Muscle layer of colon (tissue), 2 donors: ENCODE measurements at regions not wholly inside any gene's neighbourhood (a gene's known extent, or its start where the extent isn't known, plus 50 kb on each side); places are given as distances from the start of the nearest gene placed in this dataset.
"Not testable (repeated sequence)": the region's sequence is repeated elsewhere in the genome, so short reads cannot be mapped to it uniquely, and the experiment has no call there.

Source experiments
- H3K27ac ChIP-seq: one replicate; pipeline ENCODE4 v1.7.0; 2013; ENCODE audit warnings: low read depth, mild to moderate bottlenecking, low read length, moderate library complexity
- H3K27me3 ChIP-seq, 2 donors: one replicate each; pipeline ENCODE4 v1.7.0; 2013; ENCODE audit warnings: low read length in 2 of 2, mild to moderate bottlenecking in 2 of 2; ENCODE audit not compliant: insufficient read depth in 2 of 2, control insufficient read depth in 1 of 2
- H3K36me3 ChIP-seq: one replicate; pipeline ENCODE4 v1.7.0; 2013; ENCODE audit warnings: mild to moderate bottlenecking, low read length; ENCODE audit not compliant: insufficient read depth
- H3K4me1 ChIP-seq: one replicate; pipeline ENCODE4 v1.7.0; 2013; ENCODE audit warnings: mild to moderate bottlenecking, low read length; ENCODE audit not compliant: insufficient read depth
- H3K4me3 ChIP-seq, 2 donors: one replicate each; pipeline ENCODE4 v1.7.0; 2013; ENCODE audit warnings: low read length in 2 of 2, low read depth in 1 of 2, mild to moderate bottlenecking in 1 of 2, moderate library complexity in 1 of 2
- H3K9ac ChIP-seq: one replicate; pipeline ENCODE4 v1.7.0; 2013; ENCODE audit warnings: low read length
- H3K9me3 ChIP-seq: one replicate; pipeline ENCODE4 v1.7.0; 2013; ENCODE audit warnings: mild to moderate bottlenecking, low read length
- donor health status: abdominal sarcoma.
- donor health status: Adenocarcinoma of cecum.

DNA sequence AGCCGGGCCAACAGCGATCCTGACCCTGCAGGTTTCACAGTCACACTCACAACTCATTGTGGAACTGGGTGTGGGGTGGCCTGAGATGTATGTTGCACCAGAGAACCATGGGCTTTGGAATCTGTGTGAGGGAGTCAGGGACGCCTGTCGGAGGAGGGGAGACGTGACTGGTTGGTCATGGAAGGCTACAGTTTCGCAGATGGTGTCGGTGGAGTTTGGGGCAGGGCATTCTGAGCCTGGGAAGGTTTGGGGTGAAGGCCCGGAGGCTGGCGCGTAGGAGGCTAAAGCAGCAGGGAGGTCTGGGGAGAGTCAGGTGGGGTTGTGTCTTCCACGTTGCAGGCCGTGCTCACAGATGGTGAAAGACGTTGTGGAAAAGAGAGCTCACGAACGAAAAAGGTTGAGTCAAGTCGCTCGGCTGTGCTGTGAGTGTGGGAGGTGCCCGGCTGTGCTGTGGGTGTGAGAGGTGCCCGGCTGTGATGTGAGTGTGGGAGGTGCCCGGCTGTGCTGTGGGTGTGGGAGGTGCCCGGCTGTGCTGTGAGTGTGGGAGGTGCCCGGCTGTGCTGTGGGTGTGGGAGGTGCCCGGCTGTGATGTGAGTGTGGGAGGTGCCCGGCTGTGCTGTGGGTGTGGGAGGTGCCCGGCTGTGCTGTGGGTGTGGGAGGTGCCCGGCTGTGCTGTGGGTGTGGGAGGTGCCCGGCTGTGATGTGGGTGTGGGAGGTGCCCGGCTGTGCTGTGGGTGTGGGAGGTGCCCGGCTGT, 244.2 kb upstream of the B3GAT1 start:
- not testable (repeated sequence) for H3K9ac ChIP-seq, H3K4me1 ChIP-seq, H3K27ac ChIP-seq, H3K27me3 ChIP-seq, H3K36me3 ChIP-seq, H3K9me3 ChIP-seq, H3K4me3 ChIP-seq

DNA sequence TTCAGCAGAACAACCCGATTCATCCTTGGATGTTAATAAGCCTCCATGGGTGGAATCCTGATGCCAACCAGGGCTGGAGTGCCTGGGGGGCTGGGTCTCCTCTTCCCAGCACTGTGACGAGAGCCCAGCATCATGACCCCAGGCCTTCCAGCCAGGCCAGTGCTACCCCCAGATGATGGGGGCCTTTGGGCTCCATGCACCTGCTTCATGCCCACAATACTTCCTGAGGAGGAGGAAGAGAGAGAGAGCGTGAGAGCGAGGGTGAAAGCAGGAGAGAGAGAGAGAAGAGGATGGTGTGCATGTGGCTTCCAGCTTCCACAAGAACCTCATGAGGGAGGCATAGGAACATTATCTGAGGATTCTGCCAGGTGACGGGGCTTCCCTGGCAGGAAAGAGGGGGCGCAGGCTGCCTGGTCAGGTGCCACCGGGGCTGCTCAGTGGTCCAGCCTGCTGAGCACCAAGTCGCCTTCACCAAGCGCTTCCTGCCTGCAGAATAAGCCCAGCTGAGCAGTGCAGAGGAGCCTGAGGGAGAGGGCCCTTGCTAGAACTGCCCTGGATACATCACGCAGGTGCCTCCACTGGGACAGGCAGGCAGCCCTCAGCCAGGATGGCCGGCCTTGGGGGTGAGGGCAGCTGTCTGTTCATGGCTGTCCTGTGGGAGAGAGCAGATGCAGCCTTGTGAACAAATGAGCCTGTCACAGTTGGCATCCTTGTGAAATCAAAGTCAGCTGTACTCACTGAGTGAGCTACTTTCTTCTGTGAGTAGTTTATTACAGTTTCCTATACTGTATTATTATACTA, 243.3 kb upstream of the B3GAT1 start:
- no peaks in the 10 kb centered on the region for H3K27me3 ChIP-seq
- H3K27ac ChIP-seq, result no peak overlapping the region
- no peaks in the 10 kb centered on the region for H3K9me3 ChIP-seq
- H3K4me3 ChIP-seq, result no peak overlapping the region
- H3K36me3 ChIP-seq, result no peaks in the 10 kb centered on the region
- no peaks in the 10 kb centered on the region for H3K4me1 ChIP-seq
- H3K9ac ChIP-seq, result no peak overlapping the region

DNA sequence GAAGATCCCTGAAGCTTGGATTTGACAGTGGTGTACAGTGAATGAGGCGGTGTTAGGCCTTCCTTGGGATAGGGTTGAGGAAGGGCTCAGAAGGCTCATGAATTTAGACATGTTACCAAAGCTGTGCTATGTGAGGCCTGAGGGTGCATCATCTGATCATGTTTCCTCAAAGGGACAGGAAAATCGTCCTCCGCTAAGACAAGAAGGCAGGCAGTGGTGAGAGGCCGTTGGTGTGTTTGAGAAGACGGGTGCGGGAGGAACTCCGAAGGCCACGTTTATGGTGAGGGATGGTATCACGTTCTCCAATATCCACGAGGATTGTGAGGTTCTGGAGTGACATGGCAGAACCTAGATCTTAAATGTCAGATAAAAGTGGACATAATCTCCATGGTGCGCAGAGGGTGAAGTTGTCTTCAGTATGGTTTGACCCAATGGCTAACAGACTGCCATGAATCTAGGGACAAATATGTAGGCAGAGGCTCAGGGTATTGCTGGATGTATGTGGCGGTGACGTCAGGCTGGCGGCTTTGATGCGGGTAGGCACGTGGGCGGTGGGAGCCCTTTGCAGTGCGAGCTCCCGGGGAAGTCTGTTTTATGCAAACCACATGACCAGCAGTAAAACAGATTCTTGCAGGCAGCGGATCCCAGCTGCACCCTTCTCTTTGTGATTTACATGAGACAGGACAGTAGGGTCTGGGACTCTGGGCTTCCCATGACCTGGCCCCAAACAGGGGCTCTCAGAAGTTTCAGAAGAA, 242.3 kb upstream of the B3GAT1 start:
- Histone ChIP-seq H3K9me3 (no peaks in the 10 kb centered on the region), H3K4me3 (no peak overlapping the region), H3K36me3 (no peaks in the 10 kb centered on the region), H3K4me1 (no peaks in the 10 kb centered on the region), H3K9ac (no peak overlapping the region), H3K27ac (no peak overlapping the region), H3K27me3 (no peaks in the 10 kb centered on the region)

DNA sequence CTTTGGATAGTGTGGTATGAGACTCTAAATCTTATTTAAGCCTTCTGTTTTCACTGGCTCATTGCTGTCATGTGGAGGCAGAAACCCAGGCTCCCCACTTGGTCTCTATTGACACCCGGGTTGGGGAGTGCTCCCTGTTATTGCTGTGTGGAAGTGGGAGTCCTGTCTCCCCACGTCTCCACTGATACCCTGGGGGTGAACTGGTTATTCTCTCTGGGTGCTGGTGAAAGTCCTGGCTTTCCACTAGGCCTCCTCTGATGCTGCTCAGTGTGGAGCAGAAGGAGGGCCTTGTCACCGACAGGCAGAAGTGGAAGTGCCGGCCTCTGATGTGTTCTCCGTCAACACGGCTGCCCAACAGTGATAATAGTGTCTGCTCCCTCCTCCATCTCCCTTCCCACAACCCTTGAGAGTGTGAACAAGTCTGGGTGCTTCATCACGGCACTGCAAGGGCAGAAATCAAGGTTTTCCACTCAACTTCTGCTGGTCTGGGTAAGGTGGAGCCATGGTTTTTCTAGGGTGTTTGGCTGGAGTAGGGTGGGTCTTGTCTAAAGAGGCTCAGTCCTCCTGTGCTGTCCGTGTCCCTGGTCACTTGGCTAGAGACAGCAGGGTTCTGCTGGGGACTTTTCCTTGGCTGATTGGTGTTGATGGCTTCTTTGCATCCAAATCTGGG, 240.7 kb upstream of the B3GAT1 start:
- no peak overlapping the region for H3K9ac ChIP-seq
- no peaks in the 10 kb centered on the region for H3K36me3 ChIP-seq
- no peak overlapping the region for H3K27ac ChIP-seq
- no peaks in the 10 kb centered on the region for H3K9me3 ChIP-seq
- H3K4me3 ChIP-seq, result no peak overlapping the region
- no peaks in the 10 kb centered on the region for H3K4me1 ChIP-seq
- no peaks in the 10 kb centered on the region for H3K27me3 ChIP-seq

DNA sequence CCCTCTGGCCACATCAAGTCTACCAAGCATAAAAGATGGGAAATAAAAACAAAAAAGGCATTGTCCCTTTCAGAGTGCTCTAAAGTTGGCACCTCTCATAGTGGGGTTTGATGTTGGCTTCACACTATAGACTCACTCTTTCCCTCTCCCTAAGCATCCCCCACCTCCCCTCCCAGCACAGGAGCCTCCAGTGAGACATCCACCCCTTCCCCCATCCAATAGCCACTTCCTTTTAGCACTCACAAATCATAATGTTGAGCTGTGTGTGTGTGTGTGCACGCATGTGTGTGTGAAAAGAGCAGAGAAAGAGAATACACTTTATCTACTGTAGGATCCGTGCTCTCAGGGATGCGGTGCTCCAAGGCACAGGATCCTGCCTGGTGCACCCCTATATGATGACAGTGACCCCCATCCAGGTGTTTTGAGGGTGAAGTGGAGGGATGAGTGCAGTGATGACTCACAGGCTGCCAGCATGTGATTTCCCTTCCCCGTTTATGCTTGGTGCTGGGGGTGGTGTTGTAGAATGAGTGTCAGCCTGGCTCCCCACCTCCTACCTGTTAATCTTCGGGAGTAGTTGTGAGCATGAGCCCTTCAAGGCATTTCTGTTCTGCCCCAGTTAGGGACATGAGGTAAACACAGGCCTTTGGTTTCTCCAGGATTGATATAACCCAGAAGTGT, 235.2 kb upstream of the B3GAT1 start:
- Histone ChIP-seq H3K9me3 (no peaks in the 10 kb centered on the region), H3K4me1 (peaks cover 12% of the 10 kb centered on the region), H3K9ac (no peak overlapping the region), H3K36me3 (no peaks in the 10 kb centered on the region), H3K4me3 (no peak overlapping the region), H3K27ac (no peak overlapping the region), H3K27me3 (no peaks in the 10 kb centered on the region)

DNA sequence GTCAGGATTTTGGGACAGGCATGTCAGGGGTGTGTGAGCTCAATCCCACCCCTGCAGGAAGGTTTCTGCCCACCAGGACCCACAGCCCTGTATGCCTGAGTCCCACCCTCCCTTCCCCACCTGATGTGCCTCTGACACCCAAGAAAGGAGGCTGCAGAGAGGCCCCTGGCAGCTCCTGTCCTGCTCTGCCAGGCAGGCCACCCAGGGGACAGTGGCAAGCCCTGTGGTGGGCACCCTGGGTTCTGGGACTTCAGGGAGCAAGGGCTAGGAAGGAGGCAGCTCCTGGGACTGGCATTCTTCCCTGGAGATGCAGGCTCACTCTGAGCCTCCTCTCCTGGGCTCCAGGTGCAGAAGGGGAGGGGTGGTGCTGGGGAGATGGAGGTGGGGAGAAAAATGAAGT, 234.5 kb upstream of the B3GAT1 start:
- Histone ChIP-seq H3K9ac (no peak overlapping the region), H3K36me3 (no peaks in the 10 kb centered on the region), H3K4me3 (no peak overlapping the region), H3K27me3 (no peaks in the 10 kb centered on the region), H3K9me3 (no peaks in the 10 kb centered on the region), H3K27ac (no peak overlapping the region), H3K4me1 (peaks cover 12% of the 10 kb centered on the region)

DNA sequence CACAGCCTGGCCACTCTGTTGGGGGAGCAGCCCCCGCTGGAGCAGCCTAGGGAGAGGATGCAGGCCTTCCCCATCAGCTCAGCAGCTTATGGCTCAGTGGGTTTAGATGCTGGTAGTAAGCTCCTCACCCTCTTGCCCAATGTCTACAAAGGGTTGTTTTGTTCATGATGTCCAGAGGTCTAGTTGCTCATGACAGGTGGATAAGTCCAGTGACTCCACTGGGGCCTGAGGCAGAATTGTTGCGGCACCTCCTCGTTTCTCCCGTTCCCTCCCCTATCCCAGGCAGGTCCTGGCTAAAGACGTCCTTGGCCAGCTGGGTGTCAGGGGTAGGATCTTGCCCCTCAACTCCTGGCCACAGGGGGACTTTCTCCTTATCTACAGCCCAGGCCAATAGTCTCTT, 233.5 kb upstream of the B3GAT1 start:
- Histone ChIP-seq H3K9ac (no peak overlapping the region), H3K27me3 (no peaks in the 10 kb centered on the region), H3K36me3 (no peaks in the 10 kb centered on the region), H3K4me1 (peaks cover 12% of the 10 kb centered on the region), H3K27ac (no peak overlapping the region), H3K9me3 (no peaks in the 10 kb centered on the region), H3K4me3 (no peak overlapping the region)

DNA sequence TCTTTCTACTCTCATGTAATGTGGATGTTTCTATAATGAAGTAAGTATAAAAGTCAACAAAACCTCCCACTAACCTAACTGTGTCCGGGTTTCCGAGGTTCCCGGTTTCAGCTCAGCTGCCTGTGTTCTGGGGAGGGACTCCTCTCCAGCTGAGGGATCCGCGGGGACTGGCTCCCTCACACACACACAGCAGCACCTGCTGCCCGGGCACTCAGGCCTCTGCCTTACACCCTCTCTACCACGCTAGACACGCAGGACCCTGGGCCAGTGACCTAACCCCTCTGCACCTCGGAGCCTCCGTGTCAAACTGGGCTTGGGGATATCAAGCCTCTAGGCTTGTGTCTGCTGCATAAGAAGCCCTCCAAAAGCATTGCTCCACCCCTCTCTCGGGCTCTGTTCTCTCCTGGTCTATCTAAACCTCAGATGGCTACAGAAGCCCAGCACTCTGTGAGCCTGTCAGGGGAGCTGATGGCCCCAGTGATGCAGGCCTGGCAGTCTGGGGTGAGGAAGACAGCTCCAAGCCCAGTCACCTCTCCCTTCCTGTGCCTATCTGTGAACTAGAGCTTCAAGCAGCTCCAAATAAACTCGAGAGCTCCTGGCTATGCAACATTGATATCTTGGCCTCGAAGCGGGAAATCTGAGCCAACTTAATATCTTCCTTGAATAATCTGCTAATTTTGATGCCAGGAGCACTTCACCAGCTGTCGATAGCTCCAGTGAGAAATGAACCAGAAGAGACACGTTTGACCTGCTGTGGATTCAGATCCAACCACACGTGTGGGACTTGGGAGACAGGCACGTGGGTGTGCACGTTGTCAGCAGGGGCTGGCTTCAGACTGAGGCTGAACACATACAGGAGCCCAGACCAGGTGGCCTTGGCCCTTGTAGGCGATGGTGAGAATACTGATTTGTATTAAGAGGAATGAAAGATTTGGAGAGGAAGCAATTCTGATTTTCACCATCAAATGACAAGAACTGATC, 232.7 kb upstream of the B3GAT1 start:
- Histone ChIP-seq H3K9me3 (no peaks in the 10 kb centered on the region), H3K27me3 (no peaks in the 10 kb centered on the region), H3K9ac (no peak overlapping the region), H3K4me3 (no peak overlapping the region), H3K4me1 (peaks cover 12% of the 10 kb centered on the region), H3K27ac (no peak overlapping the region), H3K36me3 (no peaks in the 10 kb centered on the region)

DNA sequence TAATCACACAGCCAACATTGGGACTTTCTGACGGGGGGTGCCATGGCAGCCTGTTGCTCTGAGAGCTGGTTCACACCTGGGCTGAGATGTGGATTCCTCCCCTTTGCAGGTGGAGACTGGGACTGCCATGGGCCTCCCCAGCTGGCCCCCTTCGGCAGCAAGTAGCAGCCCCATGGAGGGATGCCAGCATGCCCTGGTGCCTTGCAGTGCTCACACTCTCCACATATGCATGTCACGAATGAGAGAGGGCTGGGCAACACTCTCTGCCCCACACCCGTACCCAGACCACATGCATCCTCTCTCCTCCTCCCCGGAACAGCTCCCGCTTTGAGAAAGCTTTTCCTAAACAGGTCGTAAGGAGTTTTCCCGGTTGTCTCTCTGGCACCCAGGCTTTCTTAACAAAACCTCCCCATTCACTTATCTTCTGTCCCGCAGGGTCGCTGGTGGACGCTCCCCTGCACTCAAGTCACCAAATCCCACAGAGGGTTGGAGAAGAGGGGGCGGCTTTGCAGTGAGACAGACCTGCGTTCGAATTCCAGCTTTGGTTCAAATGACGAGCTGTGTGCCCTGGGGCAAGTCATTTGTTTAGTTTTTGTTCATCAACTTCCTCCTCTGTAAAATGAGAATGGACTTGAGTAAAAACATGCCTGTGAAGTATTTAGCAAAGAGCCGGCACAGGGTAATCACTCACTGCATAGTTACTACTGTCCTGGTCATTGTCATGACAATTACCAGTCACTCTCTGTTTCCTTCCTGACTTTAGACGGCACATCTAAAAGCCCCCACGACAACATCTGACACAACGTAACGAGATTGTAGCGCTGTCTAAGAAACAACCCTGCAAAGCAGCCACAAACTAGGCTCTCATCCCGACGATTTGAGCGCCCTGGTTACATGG, 231.3 kb upstream of the B3GAT1 start:
- Histone ChIP-seq H3K4me1 (peaks cover 12% of the 10 kb centered on the region), H3K36me3 (no peaks in the 10 kb centered on the region), H3K27ac (no peak overlapping the region), H3K9me3 (no peaks in the 10 kb centered on the region), H3K4me3 (no peak overlapping the region), H3K9ac (no peak overlapping the region), H3K27me3 (no peaks in the 10 kb centered on the region)
